K562 (cell line): ENCODE measurements at regions not wholly inside any gene's neighbourhood (a gene's known extent, or its start where the extent isn't known, plus 50 kb on each side); places are given as distances from the start of the nearest gene placed in this dataset.

Experiments
- CREBBP ChIP-seq: IDR thresholded peaks from one replicate; pipeline ENCODE4 v1.6.1; 2012; ENCODE audit warnings: low read depth, mild to moderate bottlenecking, control low read depth, inconsistent platforms, low read length
- HNRNPK ChIP-seq: fragments of 200-400 bp; formaldehyde crosslinking; IDR thresholded peaks from one replicate; pipeline ENCODE4 v1.6.1; 2018; ENCODE audit warnings: mild to moderate bottlenecking, low read depth, low read length; ENCODE audit not compliant: poor library complexity, severe bottlenecking
- MAX ChIP-seq: sonication (generic); formaldehyde crosslinking; IDR thresholded peaks from 2 replicates; pipeline ENCODE4 v1.9.0; 2022; ENCODE audit warnings: mild to moderate bottlenecking, missing genetic modification reagents
- MIER1 ChIP-seq: fragments of 450-650 bp; IDR thresholded peaks from 2 replicates; pipeline ENCODE4 v1.6.1; 2016; ENCODE audit warnings: antibody characterized with exemption, mild to moderate bottlenecking, low read depth
- MNT ChIP-seq, 2 experiments: fragments of 450-650 bp; conservative IDR thresholded peaks; 2 replicates each; pipeline ENCODE4 v1.6.1; 2017; ENCODE audit warnings: mild to moderate bottlenecking in 2 of 2, moderate library complexity in 2 of 2
- PRMT5 ChIP-seq: sonication (generic); formaldehyde crosslinking; IDR thresholded peaks from 2 replicates; pipeline ENCODE4 v1.5.0; 2020; ENCODE audit warnings: missing genetic modification reagents
- RNF219 ChIP-seq: fragments of 250-450 bp; sonication (Bioruptor Pico); IDR thresholded peaks from 2 replicates; pipeline ENCODE4 v1.5.0; 2022; ENCODE audit warnings: mild to moderate bottlenecking
- SRSF3 ChIP-seq: fragments of 200-400 bp; formaldehyde crosslinking; IDR thresholded peaks from 2 replicates; pipeline ENCODE4 v1.6.1; 2016; ENCODE audit warnings: mild to moderate bottlenecking, low read length, moderate library complexity; ENCODE audit not compliant: insufficient read depth
- ZBTB11 ChIP-seq, 3 experiments: fragments of 200-800 bp in 1 of 3; fragments of 250-450 bp in 1 of 3; fragments of 450-650 bp in 1 of 3; sonication (Bioruptor Pico) in 1 of 3; sonication (Bioruptor generic) in 1 of 3; formaldehyde crosslinking in 1 of 3; IDR thresholded peaks; 2 replicates each; pipeline versions ENCODE4 v1.6.1 to v1.8.0; 2016 to 2022; ENCODE audit warnings: mild to moderate bottlenecking in 2 of 3, missing genetic modification characterization in 2 of 3, missing compliant biosample characterization in 1 of 3, moderate library complexity in 1 of 3
- ZBTB5 ChIP-seq: fragments of 450-650 bp; IDR thresholded peaks from 2 replicates; pipeline ENCODE4 v1.6.1; 2017; ENCODE audit warnings: antibody characterized with exemption
- ZNF609 ChIP-seq: sonication (generic); formaldehyde crosslinking; IDR thresholded peaks from 2 replicates; pipeline ENCODE4 v1.8.1; 2023; ENCODE audit warnings: missing genetic modification reagents, mild to moderate bottlenecking, borderline replicate concordance

GRCh38 chr5:138654281-138654867, 79.2 kb upstream of the HSPA9 start (continued):
- TF ChIP-seq ZBTB11 (CRISPR knock-in tag; IDR thresholded peaks at IDR 0.05) (no peak), SRSF3 (no peak), MIER1 (no peak), RNF219 (CRISPR knock-in tag) (no peak), ZBTB5 (no peak), HNRNPK (no peak), CREBBP (no peak), MNT (conservative IDR thresholded peaks at IDR 0.05) (peak in 1 of 2 experiments; percentile 43; a peak in 2 of 4 replicates), MAX (peak; percentile 60), ZNF609 (CRISPR knock-in tag) (0 out of 2 replicates have a peak, but pooled peaks have one; percentile 54), PRMT5 (CRISPR knock-in tag) (no peak)
